Stimulated activated CD4-positive, alpha-beta T cell treated with anti-CD3 and anti-CD28 coated beads, Interleukin-2, amount 100 ng/mL, for 48 hours (primary cell): ENCODE measurements at regions not wholly inside any gene's neighbourhood (a gene's known extent, or its start where the extent isn't known, plus 50 kb on each side); places are given as distances from the start of the nearest gene placed in this dataset.
A peak's percentile ranks its signal among the peaks of the same experiment; 100 is the strongest.
"Not testable (repeated sequence)": the region's sequence is repeated elsewhere in the genome, so short reads cannot be mapped to it uniquely, and the experiment has no call there.

ENCODE experiments used
- DNase-seq, 2 donors: peaks; one replicate each; pipeline ENCODE4 v3.0.0-alpha.2; 2020

GRCh38 chr13:21263909-21264308 is 87.5 kb downstream of the MRPL57 start:
- DNase-seq, result not testable (repeated sequence)

GRCh38 chr13:21268485-21268884 is 92.0 kb downstream of the MRPL57 start:
- DNase-seq, result not testable (repeated sequence)

- DNase-seq, result not testable (repeated sequence)
These were observed 96.0 kb downstream of the MRPL57 start for GRCh38 chr13:21272439-21272838.

- not testable (repeated sequence) for DNase-seq
These were observed 98.0 kb downstream of the MRPL57 start for GRCh38 chr13:21274457-21274856.

GRCh38 chr13:21282065-21282464 is 105.6 kb downstream of the MRPL57 start:
- DNase-seq, result no peak

- DNase-seq, result no peak
These were observed 111.0 kb downstream of the MRPL57 start for GRCh38 chr13:21287331-21287907.

GRCh38 chr13:21289475-21289874 is 113.0 kb downstream of the MRPL57 start:
- DNase-seq, result no peak

GRCh38 chr13:21290442-21291002 is 114.1 kb downstream of the MRPL57 start:
- DNase-seq, result not testable (repeated sequence)

- no peak for DNase-seq
These were observed 115.4 kb downstream of the MRPL57 start for GRCh38 chr13:21291840-21292239.

GRCh38 chr13:21296991-21297390 is 120.5 kb downstream of the MRPL57 start:
- DNase-seq, result peak; percentile 27 to 30

GRCh38 chr13:21297447-21297846 is 121.0 kb downstream of the MRPL57 start:
- DNase-seq, result no peak

GRCh38 chr13:21297914-21298831 is 121.7 kb downstream of the MRPL57 start:
- DNase-seq, result peak; percentile 79

- no peak for DNase-seq
These were observed 127.8 kb downstream of the MRPL57 start for GRCh38 chr13:21304256-21304655.

GRCh38 chr13:21306300-21307073 is 130.0 kb downstream of the MRPL57 start:
- DNase-seq, result not testable (repeated sequence)

GRCh38 chr13:21307158-21307557 is 130.7 kb downstream of the MRPL57 start:
- DNase-seq, result not testable (repeated sequence)

- DNase-seq, result no peak
These were observed 132.4 kb downstream of the MRPL57 start for GRCh38 chr13:21308906-21309305.

GRCh38 chr13:21309542-21310172 is 133.2 kb downstream of the MRPL57 start:
- no peak for DNase-seq

- no peak for DNase-seq
These were observed 133.8 kb downstream of the MRPL57 start for GRCh38 chr13:21310220-21310619.

GRCh38 chr13:21314976-21315375 is 138.5 kb downstream of the MRPL57 start:
- DNase-seq, result not testable (repeated sequence)

- no peak for DNase-seq
These were observed 139.9 kb downstream of the MRPL57 start for GRCh38 chr13:21316376-21316775.

- DNase-seq, result no peak
These were observed 140.1 kb downstream of the ZDHHC20 start for GRCh38 chr13:21318891-21319532.
